Stimulated activated naive CD4-positive, alpha-beta T cell (primary cell): ENCODE measurements at regions not wholly inside any gene's neighbourhood (a gene's known extent, or its start where the extent isn't known, plus 50 kb on each side); places are given as distances from the start of the nearest gene placed in this dataset.
"Not testable (repeated sequence)": the region's sequence is repeated elsewhere in the genome, so short reads cannot be mapped to it uniquely, and the experiment has no call there.

Source experiments
- DNase-seq, 6 experiments: peaks; one replicate each; lab custom pipeline; 2025; lab: John Stamatoyannopoulos, UW

GRCh38 chr3:153028381-153028780 is 133.6 kb upstream of the RAP2B start:
- no peak for DNase-seq

- DNase-seq: no peak
Observed at GRCh38 chr3:153029350-153029749, 132.7 kb upstream of the RAP2B start.

GRCh38 chr3:153032891-153033290 is 129.1 kb upstream of the RAP2B start:
- no peak for DNase-seq

- DNase-seq: no peak
Observed at GRCh38 chr3:153036846-153037245, 125.2 kb upstream of the RAP2B start.

GRCh38 chr3:153038367-153038766 is 123.7 kb upstream of the RAP2B start:
- no peak for DNase-seq

- DNase-seq: no peak
Observed at GRCh38 chr3:153038779-153039178, 123.2 kb upstream of the RAP2B start.

GRCh38 chr3:153041181-153041580 is 120.8 kb upstream of the RAP2B start:
- DNase-seq: no peak

GRCh38 chr3:153042088-153042487 is 119.9 kb upstream of the RAP2B start:
- no peak for DNase-seq

- DNase-seq: no peak
Observed at GRCh38 chr3:153043729-153044328, 118.2 kb upstream of the RAP2B start.

- DNase-seq: no peak
Observed at GRCh38 chr3:153045150-153045549, 116.9 kb upstream of the RAP2B start.

GRCh38 chr3:153050978-153051377 is 111.0 kb upstream of the RAP2B start:
- no peak for DNase-seq

GRCh38 chr3:153051427-153052095 is 110.5 kb upstream of the RAP2B start:
- no peak for DNase-seq

GRCh38 chr3:153052096-153052460 is 109.9 kb upstream of the RAP2B start:
- DNase-seq: no peak

- no peak for DNase-seq
Observed at GRCh38 chr3:153055217-153055616, 106.8 kb upstream of the RAP2B start.

- no peak for DNase-seq
Observed at GRCh38 chr3:153055779-153056178, 106.2 kb upstream of the RAP2B start.

- not testable (repeated sequence) for DNase-seq
Observed at GRCh38 chr3:153058031-153058688, 103.9 kb upstream of the RAP2B start.

GRCh38 chr3:153060346-153060745 is 101.7 kb upstream of the RAP2B start:
- no peak for DNase-seq

- no peak for DNase-seq
Observed at GRCh38 chr3:153061938-153062528, 100.0 kb upstream of the RAP2B start.

GRCh38 chr3:153063337-153063736 is 98.7 kb upstream of the RAP2B start:
- DNase-seq: no peak

GRCh38 chr3:153066983-153067382 is 95.0 kb upstream of the RAP2B start:
- DNase-seq: no peak

GRCh38 chr3:153069598-153070510 is 92.2 kb upstream of the RAP2B start:
- DNase-seq: no peak

- no peak for DNase-seq
Observed at GRCh38 chr3:153070511-153070868, 91.5 kb upstream of the RAP2B start.
